GM23248 (cell line): ENCODE measurements at regions not wholly inside any gene's neighbourhood (a gene's known extent, or its start where the extent isn't known, plus 50 kb on each side); places are given as distances from the start of the nearest gene placed in this dataset.
A peak's percentile ranks its signal among the peaks of the same experiment; 100 is the strongest.

Experiments
- DNase-seq: peaks from one replicate; pipeline ENCODE4 v3.0.0-alpha.2; 2015
- H2AFZ ChIP-seq: fragments of 200-600 bp; sonication (generic); 2 replicates; pipeline ENCODE4 v1.6.1; 2016; ENCODE audit warnings: antibody characterized with exemption
- H3F3A ChIP-seq: fragments of 200-600 bp; sonication (generic); 2 replicates; pipeline ENCODE4 v1.6.1; 2016; ENCODE audit warnings: mild to moderate bottlenecking, antibody characterized with exemption, mixed run types; ENCODE audit not compliant: insufficient read depth
- H3K27ac ChIP-seq: fragments of 200-600 bp; sonication (generic); 2 replicates; pipeline ENCODE4 v1.5.1; 2016; ENCODE audit warnings: mild to moderate bottlenecking
- H3K27me3 ChIP-seq: fragments of 200-600 bp; sonication (generic); replicated peaks from 2 replicates; pipeline ENCODE4 v1.6.1; 2016; ENCODE audit warnings: mild to moderate bottlenecking; ENCODE audit not compliant: insufficient read depth
- H3K36me3 ChIP-seq: fragments of 200-600 bp; sonication (generic); 2 replicates; pipeline ENCODE4 v1.6.1; 2016; ENCODE audit warnings: low read depth, mild to moderate bottlenecking
- H3K4me1 ChIP-seq: fragments of 200-600 bp; sonication (generic); 2 replicates; pipeline ENCODE4 v1.6.1; 2016; ENCODE audit warnings: mild to moderate bottlenecking; ENCODE audit not compliant: insufficient read depth
- H3K4me2 ChIP-seq: fragments of 200-600 bp; sonication (generic); one replicate; pipeline ENCODE4 v1.6.1; 2016; ENCODE audit warnings: mild to moderate bottlenecking; ENCODE audit not compliant: unreplicated experiment
- H3K4me3 ChIP-seq: fragments of 200-600 bp; sonication (generic); 2 replicates; pipeline ENCODE4 v1.5.1; 2016; ENCODE audit warnings: mild to moderate bottlenecking
- H3K79me2 ChIP-seq: fragments of 200-600 bp; sonication (generic); 2 replicates; pipeline ENCODE4 v1.6.1; 2016; ENCODE audit warnings: mild to moderate bottlenecking; ENCODE audit not compliant: insufficient read depth
- H3K9ac ChIP-seq: fragments of 200-600 bp; sonication (generic); 2 replicates; pipeline ENCODE4 v1.6.1; 2016; ENCODE audit warnings: mild to moderate bottlenecking
- H3K9me2 ChIP-seq: fragments of 200-600 bp; sonication (generic); 2 replicates; pipeline ENCODE4 v1.6.1; 2016; ENCODE audit warnings: mixed run types, mild to moderate bottlenecking, moderate library complexity; ENCODE audit not compliant: insufficient read depth
- H3K9me3 ChIP-seq: fragments of 200-600 bp; sonication (generic); one replicate; pipeline ENCODE4 v1.6.1; 2017; ENCODE audit warnings: low read depth
- H4K20me1 ChIP-seq: fragments of 200-600 bp; sonication (generic); 2 replicates; pipeline ENCODE4 v1.6.0; 2016; ENCODE audit not compliant: insufficient read depth
- EZH2 ChIP-seq: fragments of 200-600 bp; sonication (generic); IDR thresholded peaks from 2 replicates; pipeline ENCODE4 v1.6.1; 2018; ENCODE audit warnings: antibody characterized with exemption, mild to moderate bottlenecking; ENCODE audit not compliant: insufficient read depth, poor library complexity, severe bottlenecking
- EZH2phosphoT487 ChIP-seq: fragments of 200-600 bp; sonication (generic); IDR thresholded peaks from 2 replicates; pipeline ENCODE4 v1.6.1; 2018; ENCODE audit warnings: antibody characterized with exemption, moderate library complexity, mild to moderate bottlenecking, low read depth; ENCODE audit not compliant: insufficient read depth
- WGBS, 2 experiments: methylation state at CpG; one replicate each; pipeline ENCODE4 v1.1.6; 2015 to 2017; ENCODE audit warnings: low lambda C conversion rate in 2 of 2, low coverage in 1 of 2; ENCODE audit errors: missing lambda C conversion rate in 2 of 2; 5-methylcytosine and 5-hydroxymethylcytosine counted together
- in situ Hi-C: fragments of 300-500 bp; cut with MboI; formaldehyde crosslinking; loops from 2 replicates; pipeline ENCODE4 v1.15.0; 2020

DNA sequence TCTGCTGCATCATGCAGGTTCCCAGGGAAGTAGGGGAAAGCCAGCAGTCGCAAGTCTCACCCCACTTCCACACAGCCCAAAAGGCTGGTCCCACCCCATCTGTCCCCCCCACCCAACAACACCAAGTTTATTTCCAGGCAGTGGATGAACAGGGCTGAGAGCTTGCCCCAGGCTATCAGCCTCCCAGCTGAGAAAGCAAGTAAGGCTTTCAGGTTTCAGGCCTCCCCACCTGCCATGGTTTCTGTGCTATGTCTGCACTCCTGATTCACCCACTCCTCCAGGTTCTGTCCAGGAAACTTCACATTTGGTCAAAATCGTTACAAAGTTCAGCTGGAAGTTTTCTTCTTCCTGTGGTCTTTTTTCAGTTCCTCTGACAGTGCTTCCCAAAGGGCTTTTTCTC is 97.5 kb upstream of the HS3ST3A1 start:
- TF ChIP-seq EZH2phosphoT487 (no peak), EZH2 (no peak)
- no peak for DNase-seq
- no peak overlapping the region for H3K9ac ChIP-seq
- no peaks in the 10 kb centered on the region for H4K20me1 ChIP-seq
- no peaks in the 10 kb centered on the region for H3K27me3 ChIP-seq
- in situ Hi-C loops = no loop called here
- H3K9me2 ChIP-seq = no peaks in the 10 kb centered on the region
- H3K9me3 ChIP-seq = no peaks in the 10 kb centered on the region
- H3K4me1 ChIP-seq = peaks cover 18% of the 10 kb centered on the region
- no peak overlapping the region for H3K4me3 ChIP-seq
- H3K4me2 ChIP-seq = no peak overlapping the region
- no peaks in the 10 kb centered on the region for H3K79me2 ChIP-seq
- no peaks in the 10 kb centered on the region for H3K36me3 ChIP-seq
- H2AFZ ChIP-seq = no peak overlapping the region
- H3K27ac ChIP-seq = no peak overlapping the region
- no peaks in the 10 kb centered on the region for H3F3A ChIP-seq
- 8 to 63% methylated on average over 1 to 2 of the region's 2 CpGs for WGBS, 2 experiments

DNA sequence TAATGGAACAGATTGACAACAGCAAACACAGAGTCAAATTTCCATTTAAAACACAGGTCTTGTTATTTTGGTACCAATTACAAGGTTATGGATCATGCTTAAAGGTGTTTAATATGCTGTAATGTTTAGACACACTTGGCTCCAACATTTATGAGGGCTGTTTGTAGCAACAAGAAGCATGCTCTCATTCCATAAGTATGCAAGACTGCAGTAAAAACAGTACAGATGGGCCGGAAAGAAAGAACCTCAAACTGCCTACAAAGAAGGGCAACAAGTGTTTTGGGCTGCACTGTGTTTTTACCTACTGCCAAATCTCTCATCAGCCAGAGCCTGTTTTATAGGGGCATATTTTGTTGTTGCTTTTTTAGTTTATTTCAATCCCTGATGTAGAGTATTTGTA is 100.5 kb upstream of the HS3ST3A1 start:
- Histone ChIP-seq H3K4me2 (no peak overlapping the region), H3F3A (peaks cover 7% of the 10 kb centered on the region; the same call in 1 of the 2 replicates), H4K20me1 (no peaks in the 10 kb centered on the region), H3K79me2 (no peaks in the 10 kb centered on the region), H3K27me3 (no peaks in the 10 kb centered on the region), H3K9me3 (no peaks in the 10 kb centered on the region), H3K4me1 (peaks cover 26% of the 10 kb centered on the region), H3K9ac (no peak overlapping the region), H3K4me3 (no peak overlapping the region), H3K27ac (no peak overlapping the region), H3K9me2 (no peaks in the 10 kb centered on the region), H3K36me3 (no peaks in the 10 kb centered on the region), H2AFZ (no peak overlapping the region)
- in situ Hi-C loops = no loop called here
- TF ChIP-seq EZH2phosphoT487 (no peak), EZH2 (no peak)
- WGBS, 2 experiments = 14 to 30% methylated on average over 1 of the region's 1 CpG
- peak; percentile 69 for DNase-seq

DNA sequence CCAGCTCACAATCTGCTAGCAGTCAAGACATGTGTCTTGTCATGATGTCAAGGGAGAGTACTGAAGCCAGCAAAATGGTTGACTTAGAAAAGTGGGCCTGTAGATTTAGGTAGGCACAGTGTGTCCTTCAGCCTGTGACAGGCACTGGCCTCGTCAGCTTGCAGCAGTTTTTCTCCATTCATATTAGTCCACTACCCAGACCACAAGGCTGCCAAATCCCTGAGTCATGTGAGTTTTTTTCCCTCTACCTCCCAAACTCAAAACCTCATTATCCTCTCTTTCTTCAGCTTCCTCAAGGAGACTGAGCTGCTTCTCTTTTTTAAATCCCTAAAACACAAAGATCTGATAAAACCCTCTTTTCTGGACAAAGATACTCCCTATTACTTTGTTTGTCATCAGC is 102.6 kb upstream of the HS3ST3A1 start:
- peak; percentile 86 for DNase-seq

DNA sequence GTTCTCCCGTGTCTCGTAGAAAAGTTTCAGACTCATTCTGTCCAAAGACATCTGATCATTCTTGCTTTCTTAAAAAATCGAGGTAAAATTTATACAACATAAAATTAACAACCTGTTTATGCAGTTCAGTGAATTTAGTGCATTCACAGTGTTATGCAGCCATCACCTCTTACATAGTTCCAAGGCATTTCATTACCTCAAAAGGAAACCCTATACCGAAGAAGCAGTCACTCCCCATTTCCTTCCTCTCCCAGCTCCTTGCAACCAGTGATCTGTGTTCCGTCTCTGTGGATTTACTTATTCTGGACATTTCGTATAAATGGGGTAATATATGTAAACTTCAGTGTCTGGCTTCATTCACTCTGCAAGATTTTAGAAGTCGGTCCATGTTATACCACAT is 103.5 kb upstream of the HS3ST3A1 start:
- WGBS, 2 experiments = 83 to 86% methylated on average over 7 of the region's 7 CpGs
- in situ Hi-C loops = no loop called here

More for the DNA sequence above, 102.6 kb upstream of the HS3ST3A1 start:
- H3K27me3 ChIP-seq = no peaks in the 10 kb centered on the region
- H3K27ac ChIP-seq = peak overlapping the region; percentile 28
- peak overlapping the region; percentile 47 for H3K4me2 ChIP-seq
- H3K4me3 ChIP-seq = no peak overlapping the region
- no peaks in the 10 kb centered on the region for H4K20me1 ChIP-seq
- H3K79me2 ChIP-seq = no peaks in the 10 kb centered on the region
- in situ Hi-C loops = no loop called here
- no peaks in the 10 kb centered on the region for H3K36me3 ChIP-seq
- no peaks in the 10 kb centered on the region for H3K9me3 ChIP-seq
- TF ChIP-seq EZH2 (no peak), EZH2phosphoT487 (no peak)
- peak overlapping the region; percentile 35; the same call in 1 of the 2 replicates for H2AFZ ChIP-seq
- H3K9me2 ChIP-seq = 0 out of 2 replicates have a peak, but pooled peaks cover 3% of the 10 kb centered on the region
- peaks cover 26% of the 10 kb centered on the region for H3K4me1 ChIP-seq
- 0 to 5% methylated on average over 1 of the region's 1 CpG for WGBS, 2 experiments
- peaks cover 7% of the 10 kb centered on the region; the same call in 1 of the 2 replicates for H3F3A ChIP-seq
- no peak overlapping the region for H3K9ac ChIP-seq

DNA sequence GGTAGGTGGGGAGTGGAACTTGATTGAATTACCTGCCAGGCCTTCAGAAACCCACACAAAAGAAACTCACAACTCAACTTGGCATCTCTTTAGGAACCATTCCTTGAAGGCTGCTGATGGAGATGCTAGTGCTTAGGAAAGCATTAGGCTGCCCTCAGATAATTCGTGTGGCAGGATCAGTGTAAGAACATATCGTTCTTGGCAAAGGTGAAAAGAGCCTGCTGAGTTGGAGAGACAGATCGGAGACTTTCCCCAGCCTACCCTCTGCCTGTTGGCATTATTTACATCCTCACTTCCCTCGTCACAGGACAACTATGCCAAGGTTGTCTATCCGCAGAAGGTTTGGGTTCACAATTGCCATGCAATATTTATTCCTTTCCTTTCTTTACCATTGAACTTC is 120.0 kb upstream of the HS3ST3A1 start:
- DNase-seq = no peak
- no peak overlapping the region for H3K9ac ChIP-seq
- no peak overlapping the region for H3K4me2 ChIP-seq
- 94 to 95% methylated on average over 5 of the region's 5 CpGs for WGBS, 2 experiments
- H3K9me2 ChIP-seq = no peaks in the 10 kb centered on the region
- TF ChIP-seq EZH2 (no peak), EZH2phosphoT487 (no peak)
- no peaks in the 10 kb centered on the region for H3K9me3 ChIP-seq
- no peaks in the 10 kb centered on the region for H4K20me1 ChIP-seq
- no peak overlapping the region for H3K27ac ChIP-seq
- H3K4me3 ChIP-seq = no peak overlapping the region
- H3K27me3 ChIP-seq = no peaks in the 10 kb centered on the region
- H2AFZ ChIP-seq = no peak overlapping the region
- H3K4me1 ChIP-seq = peaks cover 18% of the 10 kb centered on the region
- no peaks in the 10 kb centered on the region for H3K36me3 ChIP-seq
- in situ Hi-C loops = no loop called here
- H3F3A ChIP-seq = no peaks in the 10 kb centered on the region
- H3K79me2 ChIP-seq = no peaks in the 10 kb centered on the region

More for the DNA sequence above, 103.5 kb upstream of the HS3ST3A1 start:
- Histone ChIP-seq H3K36me3 (no peaks in the 10 kb centered on the region), H3K27ac (no peak overlapping the region), H3K79me2 (no peaks in the 10 kb centered on the region), H3K4me3 (no peak overlapping the region), H2AFZ (no peak overlapping the region), H4K20me1 (no peaks in the 10 kb centered on the region), H3K4me2 (no peak overlapping the region), H3K9ac (no peak overlapping the region), H3F3A (peaks cover 7% of the 10 kb centered on the region; the same call in 1 of the 2 replicates), H3K9me3 (no peaks in the 10 kb centered on the region), H3K9me2 (0 out of 2 replicates have a peak, but pooled peaks cover 3% of the 10 kb centered on the region), H3K4me1 (peaks cover 26% of the 10 kb centered on the region), H3K27me3 (no peaks in the 10 kb centered on the region)
- TF ChIP-seq EZH2 (no peak), EZH2phosphoT487 (no peak)
- no peak for DNase-seq
